ENCODE measurements at regions not wholly inside any gene's neighbourhood (a gene's known extent, or its start where the extent isn't known, plus 50 kb on each side); places are given as distances from the start of the nearest gene placed in this dataset.
"Not testable (repeated sequence)": the region's sequence is repeated elsewhere in the genome, so short reads cannot be mapped to it uniquely, and the experiment has no call there.

DNA sequence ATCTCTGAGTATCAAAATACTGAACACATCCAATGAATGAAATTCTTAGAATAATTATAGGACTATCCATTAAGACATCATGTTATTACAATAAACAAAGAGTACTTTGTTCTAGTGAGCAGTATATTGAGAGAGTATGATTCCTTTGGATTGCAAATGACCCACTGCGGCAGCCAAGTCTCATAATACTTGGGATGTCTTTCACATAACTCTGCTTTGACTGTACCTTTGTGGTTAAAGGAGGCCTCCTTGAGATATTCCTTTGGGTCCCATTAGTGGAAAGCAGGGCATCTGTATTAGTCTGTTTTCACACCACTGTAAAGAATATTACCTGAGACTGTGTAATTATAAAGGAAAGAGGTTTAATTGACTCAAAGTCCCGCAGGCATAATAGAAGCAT, 593.8 kb downstream of the TRHDE start:
- no peak for DNase-seq

DNA sequence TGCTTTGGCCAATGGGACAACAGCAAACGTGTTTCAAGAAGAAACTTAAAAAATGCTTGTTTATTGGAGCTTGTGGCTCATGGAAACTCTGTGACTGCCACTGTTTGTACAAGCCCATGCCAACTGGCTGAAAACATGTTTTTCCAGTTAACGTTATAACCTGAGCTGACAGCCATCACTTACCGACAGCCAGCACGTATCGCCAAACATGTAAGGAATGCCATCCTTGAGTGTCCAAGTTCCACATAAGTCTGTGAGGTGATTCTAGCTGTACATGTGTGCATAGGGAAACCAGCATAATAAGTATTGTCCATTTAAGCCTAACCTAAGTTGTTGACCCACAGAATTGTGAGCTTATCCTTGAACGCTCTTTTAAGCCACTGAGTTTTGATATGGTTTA, 596.9 kb downstream of the TRHDE start:
- DNase-seq: no peak

DNA sequence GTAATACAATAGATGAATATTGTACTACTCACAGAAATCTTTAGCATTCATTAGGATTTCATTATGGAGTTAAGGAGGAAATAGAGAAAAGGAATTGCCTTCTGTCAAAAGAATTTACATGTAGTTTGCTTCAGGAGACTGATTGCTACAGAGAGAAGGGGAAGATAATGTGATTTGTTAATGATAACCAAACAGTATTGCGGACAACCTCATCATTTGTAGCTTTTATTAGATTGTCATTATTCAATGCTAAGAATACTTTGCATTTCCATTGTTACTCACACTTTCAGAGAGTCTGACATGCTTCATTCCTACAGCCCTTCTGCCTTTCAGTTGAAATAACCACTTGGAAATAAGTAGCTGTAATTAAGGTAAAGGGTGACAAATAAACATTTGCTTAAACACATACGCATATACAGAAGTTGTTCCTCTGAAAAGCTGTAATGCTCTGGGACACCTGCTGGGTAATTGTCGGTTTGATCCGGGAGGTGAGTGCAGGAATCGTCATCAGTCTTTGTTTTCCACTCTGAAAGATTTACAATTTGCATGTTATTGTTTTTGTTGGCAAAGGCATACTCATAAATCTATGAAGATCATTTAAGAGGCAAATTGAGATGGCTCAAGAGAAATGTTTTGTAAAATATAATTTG, 600.2 kb downstream of the TRHDE start:
- DNase-seq: no peak

DNA sequence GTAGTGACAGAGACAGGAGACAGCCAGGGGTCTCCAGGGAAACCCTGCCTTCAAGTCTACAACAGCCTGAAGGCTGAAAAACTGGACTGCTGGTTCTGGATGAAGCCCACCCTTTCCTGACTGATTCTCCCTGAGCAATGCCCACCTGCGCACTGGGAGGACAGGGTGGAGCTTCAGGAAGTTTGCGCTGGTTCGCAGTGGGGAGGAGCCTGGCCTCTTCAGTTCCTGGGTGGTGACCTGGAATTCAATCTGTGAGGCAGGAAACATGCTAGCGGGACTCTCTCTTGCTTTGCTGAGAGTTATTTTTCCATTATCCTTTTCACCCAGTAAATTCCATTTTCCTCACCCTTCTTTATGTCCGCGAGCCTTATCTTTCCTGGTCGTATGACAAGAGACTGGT, 600.8 kb downstream of the TRHDE start:
- peak; percentile 18 for DNase-seq

GRCh38 chr12:72876092-72876491, 603.9 kb downstream of the TRHDE start:
- no peak for DNase-seq

- no peak for DNase-seq
These were observed 616.5 kb downstream of the TRHDE start for GRCh38 chr12:72888693-72889092.

GRCh38 chr12:72889791-72890190, 617.6 kb downstream of the TRHDE start:
- no peak for DNase-seq

DNA sequence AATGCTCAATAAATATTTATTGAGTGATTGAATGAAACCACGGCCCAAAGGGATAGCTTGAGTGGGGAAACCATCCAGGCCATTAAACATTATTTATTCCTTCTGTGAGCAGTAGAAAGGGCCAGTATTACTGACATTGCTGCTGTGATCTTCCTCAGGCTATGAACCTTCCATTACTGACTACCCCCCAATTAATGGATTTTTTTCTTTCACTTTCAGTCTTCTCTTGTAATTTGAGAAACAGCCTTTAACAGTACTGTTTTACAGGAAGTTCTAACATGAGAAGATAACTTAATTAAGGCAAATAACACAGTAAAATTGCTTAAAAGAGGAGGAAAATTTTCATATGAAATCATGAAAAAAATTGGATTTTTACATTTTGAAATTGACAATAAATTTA, 629.5 kb downstream of the TRHDE start:
- no peak for DNase-seq

GRCh38 chr12:72925716-72926115, 653.5 kb downstream of the TRHDE start:
- DNase-seq: no peak

DNA sequence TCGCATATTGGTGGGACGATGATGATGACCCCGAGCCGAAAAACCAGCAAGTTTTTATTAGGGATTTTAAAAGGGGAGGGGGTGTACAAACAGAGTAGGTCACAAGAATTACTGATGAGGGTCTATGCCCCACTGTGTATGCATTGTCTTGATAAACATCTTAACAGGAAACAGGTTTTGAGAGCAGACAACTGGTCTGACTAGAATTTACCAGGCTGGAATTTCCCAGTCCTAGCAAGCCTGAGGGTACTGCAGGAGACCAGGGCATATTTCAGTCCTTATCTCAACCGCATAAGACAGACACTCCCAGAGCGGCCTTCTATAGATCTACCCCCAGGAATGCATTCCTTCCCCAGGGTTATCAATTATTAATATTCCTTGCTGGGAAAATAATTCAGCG, 659.7 kb downstream of the TRHDE start:
- not testable (repeated sequence) for DNase-seq

DNA sequence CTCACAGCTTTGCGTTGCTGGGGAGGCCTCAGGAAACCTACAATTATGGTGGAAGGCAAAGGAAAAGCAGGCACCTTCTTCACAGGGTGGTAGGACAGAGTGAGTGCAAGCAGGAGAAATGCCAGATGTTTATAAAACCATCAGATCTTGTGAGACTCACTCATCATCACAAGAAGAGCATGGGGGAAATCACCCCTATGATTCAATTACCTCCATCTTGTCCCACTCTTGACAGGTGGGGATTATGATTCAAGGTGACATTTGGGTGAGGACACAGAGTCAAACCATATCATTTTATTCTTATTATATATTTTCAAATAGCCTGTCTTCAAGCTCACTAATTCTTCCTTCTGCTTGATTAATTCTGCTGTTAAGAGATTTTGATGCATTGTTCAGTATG, 665.3 kb downstream of the TRHDE start:
- no peak for DNase-seq

DNA sequence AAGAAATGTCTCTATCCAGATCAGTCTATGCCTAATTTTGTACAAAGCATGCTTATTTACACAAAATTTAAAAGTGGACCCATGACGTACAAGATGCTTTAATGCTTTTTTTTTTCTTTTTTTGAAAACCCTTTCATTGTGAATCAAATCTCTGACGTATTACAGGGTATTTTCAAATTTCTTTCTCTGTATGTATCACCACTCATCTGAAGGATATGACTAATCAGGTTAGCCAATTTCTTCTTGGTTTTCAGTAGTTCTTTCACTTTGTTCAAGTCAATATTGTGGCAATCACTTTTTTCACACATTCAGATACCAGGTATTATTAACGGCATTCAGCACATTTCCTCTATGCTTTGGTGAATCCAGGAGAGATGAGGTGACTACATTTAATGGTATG, 685.3 kb downstream of the TRHDE start:
- DNase-seq: no peak

DNA sequence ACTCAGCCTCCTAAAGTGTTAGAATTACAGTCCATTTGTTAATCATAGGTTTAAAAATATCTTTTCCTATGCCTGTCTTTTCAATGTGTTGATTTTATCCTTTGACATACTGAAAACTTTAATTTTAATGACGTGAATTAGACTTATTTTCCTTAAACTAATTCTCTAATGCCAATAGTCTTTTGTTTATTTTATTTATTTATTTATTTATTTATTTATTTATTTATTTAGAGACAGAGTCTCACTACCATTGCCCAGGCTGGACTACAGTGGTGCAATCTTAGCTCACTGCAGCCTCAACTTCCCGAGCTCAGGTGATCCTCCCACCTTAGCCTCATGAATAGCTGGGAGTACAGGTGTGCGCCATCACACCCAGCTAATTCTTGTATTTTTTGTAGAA, 694.5 kb downstream of the TRHDE start:
- no peak for DNase-seq

GRCh38 chr12:72974954-72975555, 702.9 kb downstream of the TRHDE start:
- DNase-seq: no peak

GRCh38 chr12:72978999-72979398, 706.8 kb downstream of the TRHDE start:
- no peak for DNase-seq

DNA sequence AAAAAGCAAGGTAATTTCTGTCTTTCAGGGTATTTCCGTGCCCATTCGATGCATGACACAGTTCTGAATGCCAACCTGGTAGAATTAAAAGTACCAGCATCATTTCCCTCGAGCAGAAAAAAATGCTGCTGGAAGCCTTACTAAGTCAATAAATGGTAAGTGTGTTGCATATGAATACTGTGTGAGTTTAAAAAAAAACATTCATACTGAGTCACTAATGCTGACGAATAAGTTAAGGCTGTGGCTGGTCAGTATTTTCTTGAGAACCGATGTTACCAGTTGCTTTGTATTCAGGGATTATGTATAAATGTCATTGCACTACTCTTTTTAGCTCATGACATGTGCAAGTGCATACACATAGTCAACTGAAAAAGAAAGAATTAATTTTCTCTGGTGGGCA, 710.2 kb downstream of the TRHDE start:
- no peak for DNase-seq

GRCh38 chr12:72986963-72987362, 714.8 kb downstream of the TRHDE start:
- no peak for DNase-seq

- peak; percentile 7 for DNase-seq
These were observed 717.3 kb downstream of the TRHDE start for GRCh38 chr12:72989458-72989947.

- DNase-seq: not testable (repeated sequence)
These were observed 722.9 kb downstream of the TRHDE start for GRCh38 chr12:72995029-72995428.

DNA sequence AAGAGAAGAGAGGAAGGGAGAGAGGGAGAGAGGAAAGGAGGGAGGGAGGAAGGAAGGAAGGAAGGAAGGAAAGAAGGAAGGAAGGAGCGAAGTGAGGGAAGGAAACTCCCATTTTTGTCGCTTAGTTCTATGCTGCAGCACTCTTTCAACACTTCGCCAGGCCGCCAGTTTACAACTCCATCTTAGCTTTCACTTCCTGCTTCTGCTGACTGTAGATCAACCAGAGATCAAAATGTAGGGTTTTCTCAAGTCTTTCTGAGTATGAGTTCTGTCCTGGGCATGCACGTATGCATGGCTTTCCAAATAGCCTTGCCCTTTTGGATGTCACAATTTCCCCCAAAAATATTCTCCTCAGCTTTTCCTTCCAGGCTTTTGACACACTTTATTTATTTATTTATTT, 723.4 kb downstream of the TRHDE start:
- no peak for DNase-seq

GRCh38 chr12:73001806-73002205, 729.6 kb downstream of the TRHDE start:
- DNase-seq: not testable (repeated sequence)

- DNase-seq: not testable (repeated sequence)
These were observed 730.3 kb downstream of the TRHDE start for GRCh38 chr12:73002504-73002903.

DNA sequence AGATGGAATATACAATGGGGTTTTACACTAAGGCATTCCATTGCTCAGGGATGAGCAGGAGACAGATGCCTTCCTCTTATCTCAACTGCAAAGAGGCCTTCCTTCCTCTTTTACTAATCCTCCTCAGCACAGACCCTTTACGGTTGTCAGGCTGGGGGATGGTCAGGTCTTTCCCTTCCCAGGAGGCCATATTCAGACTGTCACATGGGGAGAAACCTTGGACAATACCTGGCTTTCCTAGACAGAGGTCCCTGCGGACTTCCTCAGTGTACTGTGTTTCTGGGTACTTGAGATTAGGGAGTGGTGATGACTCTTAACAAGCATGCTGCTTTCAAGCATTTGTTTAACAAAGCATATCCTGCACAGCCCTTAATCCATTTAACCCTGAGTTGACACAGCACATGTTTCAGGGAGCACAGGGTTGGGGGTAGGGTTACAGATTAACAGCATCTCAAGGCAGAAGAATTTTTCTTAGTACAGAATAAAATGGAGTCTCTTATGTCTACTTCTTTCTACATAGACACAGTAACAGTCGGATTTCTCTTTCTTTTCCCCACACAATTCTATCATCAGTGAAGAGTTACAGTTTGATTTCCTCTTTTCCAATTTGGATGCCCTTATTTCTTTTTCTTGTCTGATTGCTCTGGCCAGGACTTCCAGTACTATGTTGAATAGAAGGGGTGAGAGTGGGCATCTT, 737.1 kb downstream of the TRHDE start:
- DNase-seq: not testable (repeated sequence)

DNA sequence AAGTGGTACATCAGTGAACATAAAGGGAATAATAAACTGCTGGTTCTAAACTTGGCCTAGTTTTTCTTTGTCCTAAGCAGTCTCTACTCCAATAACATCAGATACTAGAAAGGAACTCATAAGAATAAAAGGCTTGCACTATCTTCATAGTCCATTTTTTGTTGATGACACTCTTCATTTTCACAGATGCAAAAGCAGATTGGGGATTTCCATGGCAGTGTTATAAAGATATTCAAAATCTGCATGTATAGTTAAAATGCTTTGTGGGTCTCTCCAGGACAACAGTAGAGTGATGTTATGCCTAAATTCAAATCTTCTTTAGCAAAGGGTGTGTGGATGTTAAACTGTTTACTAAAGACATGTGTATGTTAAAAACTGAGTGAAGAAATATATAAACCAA, 745.8 kb downstream of the TRHDE start:
- no peak for DNase-seq
